Naive thymus-derived CD4-positive, alpha-beta T cell (primary cell): ENCODE measurements at regions not wholly inside any gene's neighbourhood (a gene's known extent, or its start where the extent isn't known, plus 50 kb on each side); places are given as distances from the start of the nearest gene placed in this dataset.

Experiments
- ATAC-seq: fragments of 150-1000 bp; cut with Tn5 transposase; 2 replicates; pipeline ENCODE4 v1.10.0; 2021; ENCODE audit warnings: mild to moderate bottlenecking, moderate library complexity
- CTCF ChIA-PET: fragments of 350-600 bp; sonication (Branson Sonifier 250); formaldehyde crosslinking; loops from one replicate; lab custom pipeline; 2021; ENCODE audit warnings: antibody characterized with exemption; lab: Charles Lee
- POLR2A ChIA-PET: fragments of 350-600 bp; sonication (Branson Sonifier 250); formaldehyde crosslinking; loops from one replicate; lab custom pipeline; 2021; ENCODE audit warnings: antibody characterized with exemption, inconsistent platforms; lab: Charles Lee
- DNase-seq, 9 donors: peaks; one replicate each; pipeline versions ENCODE4 v3.0.0 to v3.0.0-alpha.2; 2020 to 2022; ENCODE audit warnings: mixed read lengths in 1 of 9
- H3K27ac ChIP-seq: one replicate; pipeline ENCODE4 v1.7.0; 2013; ENCODE audit warnings: mild to moderate bottlenecking, low read depth, low read length, moderate library complexity
- H3K27me3 ChIP-seq, 2 donors: one replicate each; pipeline ENCODE4 v1.7.0; 2013; ENCODE audit warnings: low read length in 2 of 2, mild to moderate bottlenecking in 2 of 2, moderate library complexity in 2 of 2; ENCODE audit not compliant: control insufficient read depth in 2 of 2, insufficient read depth in 2 of 2
- H3K36me3 ChIP-seq, 3 experiments: 1 replicate in 2 of 3; 2 replicates in 1 of 3; pipeline ENCODE4 v1.7.0; 2013; ENCODE audit warnings: low read length in 3 of 3, mild to moderate bottlenecking in 3 of 3, moderate library complexity in 1 of 3; ENCODE audit not compliant: insufficient read depth in 3 of 3, control insufficient read depth in 2 of 3
- H3K4me1 ChIP-seq, 2 donors: one replicate each; pipeline ENCODE4 v1.7.0; 2013; ENCODE audit warnings: low read length in 2 of 2, mild to moderate bottlenecking in 2 of 2, moderate library complexity in 1 of 2; ENCODE audit not compliant: control insufficient read depth in 2 of 2, insufficient read depth in 2 of 2
- H3K4me3 ChIP-seq: 2 replicates; pipeline ENCODE4 v1.7.0; 2013; ENCODE audit warnings: mild to moderate bottlenecking, low read length
- H3K9me3 ChIP-seq, 3 experiments: 1 replicate in 2 of 3; 2 replicates in 1 of 3; pipeline ENCODE4 v1.7.0; 2013; ENCODE audit warnings: low read length in 3 of 3; ENCODE audit not compliant: control insufficient read depth in 2 of 3
- H3K27ac Mint-ChIP-seq, 9 donors: one replicate each; pipeline ENCODE4 v1.8.0; 2020 to 2022; ENCODE audit warnings: mixed read lengths in 9 of 9, mild to moderate bottlenecking in 8 of 9, moderate library complexity in 5 of 9, inconsistent platforms in 2 of 9
- H3K27me3 Mint-ChIP-seq, 5 donors: one replicate each; pipeline ENCODE4 v1.8.0; 2021 to 2022; ENCODE audit warnings: mixed read lengths in 5 of 5, mild to moderate bottlenecking in 1 of 5
- H3K36me3 Mint-ChIP-seq, 5 donors: one replicate each; pipeline ENCODE4 v1.8.0; 2020 to 2022; ENCODE audit warnings: mixed read lengths in 5 of 5, mild to moderate bottlenecking in 3 of 5, inconsistent platforms in 1 of 5
- H3K4me1 Mint-ChIP-seq, 7 donors: one replicate each; pipeline ENCODE4 v1.8.0; 2020 to 2022; ENCODE audit warnings: mixed read lengths in 7 of 7, mild to moderate bottlenecking in 3 of 7, inconsistent platforms in 1 of 7
- H3K4me3 Mint-ChIP-seq, 10 donors: one replicate each; pipeline ENCODE4 v1.8.0; 2020 to 2022; ENCODE audit warnings: mild to moderate bottlenecking in 10 of 10, mixed read lengths in 10 of 10, moderate library complexity in 6 of 10, inconsistent platforms in 2 of 10
- H3K9me3 Mint-ChIP-seq, 11 donors: one replicate each; pipeline ENCODE4 v1.8.0; 2020 to 2022; ENCODE audit warnings: mixed read lengths in 11 of 11, mild to moderate bottlenecking in 4 of 11, inconsistent platforms in 1 of 11, moderate library complexity in 1 of 11
- intact Hi-C, 2 donors: fragments of 100-400 bp; cut with micrococcal nuclease; formaldehyde crosslinking; loops; one replicate each; pipeline ENCODE4 v1.15.1; 2023

DNA sequence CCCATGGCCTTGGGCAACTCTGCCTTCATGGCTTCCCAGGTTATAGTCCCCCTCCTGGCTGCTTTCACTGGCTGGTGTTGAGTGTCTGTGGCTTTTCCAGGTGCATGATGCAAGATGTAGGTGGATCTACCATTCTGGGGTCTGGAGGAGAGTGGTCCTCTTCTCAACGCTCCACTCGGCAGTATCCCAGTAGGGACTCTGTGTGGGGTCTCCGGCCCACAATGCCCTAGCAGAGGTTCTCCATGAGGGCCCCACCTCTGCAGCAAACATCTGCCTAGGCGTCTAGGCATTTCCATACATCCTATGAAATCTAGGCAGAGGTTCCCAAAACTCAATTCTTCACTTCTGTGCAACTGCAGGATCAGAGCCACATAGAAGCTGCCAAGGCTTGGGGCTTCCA, 763.4 kb upstream of the EPHA5 start:
- no peaks in the 10 kb centered on the region for H3K27me3 ChIP-seq
- intact Hi-C loops = no loop called here
- DNase-seq (no peak), ATAC-seq (no peak)
- H3K36me3 Mint-ChIP-seq = peaks cover 0 to 5% (median 0%) of the 10 kb centered on the region in 5 donors
- peaks cover under 1 to 30% (median 14%) of the 10 kb centered on the region in 11 donors for H3K9me3 Mint-ChIP-seq
- no peaks in the 10 kb centered on the region for H3K36me3 ChIP-seq
- H3K4me3 ChIP-seq = no peak overlapping the region
- H3K9me3 ChIP-seq = no peaks in the 10 kb centered on the region
- CTCF ChIA-PET = no interaction called here
- no peak overlapping the region for H3K4me3 Mint-ChIP-seq
- H3K4me1 ChIP-seq = no peaks in the 10 kb centered on the region
- H3K27ac Mint-ChIP-seq = no peak overlapping the region
- POLR2A ChIA-PET = no interaction called here
- no peaks in the 10 kb centered on the region for H3K27me3 Mint-ChIP-seq
- no peak overlapping the region for H3K27ac ChIP-seq
- no peaks in the 10 kb centered on the region for H3K4me1 Mint-ChIP-seq

DNA sequence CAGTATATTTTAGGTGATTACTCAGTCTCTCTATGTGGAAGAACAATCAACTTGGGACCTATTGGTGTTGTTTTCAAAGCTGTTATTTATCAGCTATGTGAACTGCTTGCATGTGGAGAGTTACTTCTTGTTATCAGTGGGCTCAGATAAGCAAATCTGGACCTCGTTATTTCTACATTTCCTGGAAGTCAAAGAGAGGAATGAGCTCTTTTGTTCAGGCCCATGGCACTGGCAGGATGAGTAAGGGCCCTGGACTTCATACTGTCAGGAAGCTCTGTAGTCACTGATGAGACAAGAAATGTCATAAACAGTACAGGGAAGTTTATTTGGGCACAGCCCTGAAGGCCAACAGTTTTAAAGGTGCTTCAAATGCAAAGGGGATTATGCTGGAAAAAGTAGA, 760.6 kb upstream of the EPHA5 start:
- no peak overlapping the region for H3K27ac Mint-ChIP-seq
- H3K9me3 Mint-ChIP-seq = peaks cover 0 to 25% (median 8%) of the 10 kb centered on the region in 11 donors

DNA sequence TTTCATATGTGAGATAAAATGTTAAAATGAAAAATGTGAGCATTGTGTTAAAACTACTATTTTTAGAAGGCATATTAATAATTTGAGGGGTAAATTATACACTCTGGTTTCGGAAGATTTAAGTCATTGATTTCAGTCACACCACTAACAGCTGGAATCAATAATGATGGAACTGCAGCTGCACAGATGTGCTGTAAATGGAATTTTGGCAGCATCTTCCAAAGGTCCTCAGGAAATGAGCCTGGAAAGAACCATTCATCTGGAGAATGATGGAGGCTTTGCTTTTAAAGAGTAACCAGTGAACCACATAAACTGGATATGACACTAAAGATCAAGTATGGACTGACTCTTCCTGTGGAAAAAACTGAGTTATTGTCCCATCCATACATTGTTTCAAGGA, 759.0 kb upstream of the EPHA5 start:
- Histone ChIP-seq H3K27ac (no peak overlapping the region), H3K4me1 (no peaks in the 10 kb centered on the region), H3K36me3 (no peaks in the 10 kb centered on the region), H3K4me3 (no peak overlapping the region), H3K9me3 (no peaks in the 10 kb centered on the region), H3K27me3 (no peaks in the 10 kb centered on the region)
- DNase-seq = no peak
- intact Hi-C loops = no loop called here
- Mint-ChIP-seq H3K4me1 (no peaks in the 10 kb centered on the region), H3K27ac (no peak overlapping the region), H3K27me3 (no peaks in the 10 kb centered on the region), H3K36me3 (peaks cover 0 to under 1% (median 0%) of the 10 kb centered on the region in 5 donors), H3K9me3 (peaks cover 0 to 19% (median 3%) of the 10 kb centered on the region in 11 donors), H3K4me3 (no peak overlapping the region)
- ChIA-PET POLR2A (no interaction called here), CTCF (no interaction called here)
- no peak for ATAC-seq

More for the DNA sequence above, 760.6 kb upstream of the EPHA5 start:
- H3K36me3 ChIP-seq = no peaks in the 10 kb centered on the region
- POLR2A ChIA-PET = no interaction called here
- Mint-ChIP-seq H3K4me3 (no peak overlapping the region), H3K4me1 (no peaks in the 10 kb centered on the region), H3K36me3 (peaks cover 0 to 5% (median 0%) of the 10 kb centered on the region in 5 donors), H3K27me3 (no peaks in the 10 kb centered on the region)
- H3K27ac ChIP-seq = no peak overlapping the region
- H3K4me1 ChIP-seq = no peaks in the 10 kb centered on the region
- H3K27me3 ChIP-seq = no peaks in the 10 kb centered on the region
- no peak for DNase-seq
- no peak for ATAC-seq
- H3K9me3 ChIP-seq = no peaks in the 10 kb centered on the region
- H3K4me3 ChIP-seq = no peak overlapping the region
- CTCF ChIA-PET = no interaction called here
- intact Hi-C loops = no loop called here

DNA sequence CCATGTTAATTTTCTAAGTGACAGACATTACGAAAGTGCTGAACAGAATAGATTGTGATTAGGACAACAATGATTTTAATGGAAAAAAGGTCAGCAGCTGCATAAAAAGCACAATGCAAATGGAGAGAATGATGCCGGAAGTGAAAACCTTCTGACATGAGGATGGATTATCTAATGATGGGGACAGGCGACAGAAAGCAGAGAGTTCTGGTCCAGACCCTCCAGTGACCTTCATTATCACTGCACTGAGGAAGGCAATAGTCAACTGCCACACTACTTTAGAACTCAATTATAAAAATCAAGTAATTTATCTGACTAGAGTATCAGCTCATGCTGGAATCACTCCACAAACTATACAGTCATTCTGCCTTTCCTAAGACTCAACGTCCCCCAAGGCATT, 746.1 kb upstream of the EPHA5 start:
- no peaks in the 10 kb centered on the region for H3K27me3 ChIP-seq

DNA sequence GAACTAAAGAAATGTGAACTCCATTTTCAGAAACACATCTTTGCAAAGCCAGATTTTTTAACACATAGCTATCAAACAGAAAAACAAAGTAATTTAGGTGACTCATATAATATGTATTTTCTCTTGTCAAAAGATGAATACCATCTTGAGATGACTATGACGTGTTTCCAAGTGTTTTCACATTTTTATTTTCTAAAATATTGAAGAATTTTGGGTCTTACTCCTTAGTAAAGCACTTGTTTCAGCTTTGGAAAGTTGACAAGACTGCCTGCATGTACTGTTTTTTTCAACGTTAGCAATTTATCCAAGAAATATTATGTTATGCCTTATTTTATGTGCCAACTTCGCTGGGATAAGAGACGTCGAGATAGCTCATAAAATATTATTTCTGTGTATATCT, 733.9 kb upstream of the EPHA5 start:
- Histone ChIP-seq H3K4me1 (no peaks in the 10 kb centered on the region), H3K36me3 (no peaks in the 10 kb centered on the region), H3K27ac (no peak overlapping the region), H3K4me3 (no peak overlapping the region), H3K27me3 (no peaks in the 10 kb centered on the region), H3K9me3 (no peaks in the 10 kb centered on the region)
- intact Hi-C loops = no loop called here
- no peak overlapping the region for H3K27ac Mint-ChIP-seq
- H3K4me3 Mint-ChIP-seq = no peak overlapping the region
- no peaks in the 10 kb centered on the region for H3K27me3 Mint-ChIP-seq
- no peak for ATAC-seq
- H3K36me3 Mint-ChIP-seq = no peaks in the 10 kb centered on the region
- H3K9me3 Mint-ChIP-seq = peaks cover 0 to 18% (median 4%) of the 10 kb centered on the region in 11 donors
- no peaks in the 10 kb centered on the region for H3K4me1 Mint-ChIP-seq
- ChIA-PET CTCF (no interaction called here), POLR2A (no interaction called here)
- DNase-seq = no peak

More for the DNA sequence above, 746.1 kb upstream of the EPHA5 start:
- Mint-ChIP-seq H3K9me3 (peaks cover 0 to 27% (median 4%) of the 10 kb centered on the region in 11 donors), H3K4me3 (no peak overlapping the region), H3K36me3 (no peaks in the 10 kb centered on the region), H3K27ac (no peak overlapping the region), H3K4me1 (no peaks in the 10 kb centered on the region), H3K27me3 (no peaks in the 10 kb centered on the region)
- ATAC-seq (no peak), DNase-seq (no peak)
- ChIA-PET CTCF (no interaction called here), POLR2A (no interaction called here)
- Histone ChIP-seq H3K4me3 (no peak overlapping the region), H3K36me3 (no peaks in the 10 kb centered on the region), H3K27ac (no peak overlapping the region), H3K4me1 (no peaks in the 10 kb centered on the region), H3K9me3 (no peaks in the 10 kb centered on the region)
- intact Hi-C loops = no loop called here

DNA sequence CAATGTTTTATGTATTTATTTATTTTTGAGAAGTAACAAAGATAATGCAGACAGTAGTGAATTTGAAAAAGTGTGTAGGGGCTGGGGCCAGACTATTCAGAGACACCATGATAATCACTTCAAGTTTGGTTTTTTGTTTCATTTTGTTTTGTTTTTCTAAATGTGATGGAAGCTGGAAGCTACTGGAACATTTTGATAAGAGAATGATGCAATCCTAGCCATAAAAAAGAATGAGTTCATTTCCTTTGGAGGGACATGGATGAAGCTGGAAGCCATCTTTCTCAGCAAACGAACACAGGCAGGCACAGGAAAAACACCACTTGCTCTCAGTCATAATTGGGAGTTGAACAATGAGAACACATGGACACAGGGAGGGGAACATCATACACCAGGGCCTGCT, 706.6 kb upstream of the EPHA5 start:
- Histone ChIP-seq H3K9me3 (no peaks in the 10 kb centered on the region), H3K36me3 (no peaks in the 10 kb centered on the region), H3K4me3 (no peak overlapping the region), H3K27me3 (no peaks in the 10 kb centered on the region), H3K27ac (no peak overlapping the region), H3K4me1 (no peaks in the 10 kb centered on the region)
- CTCF ChIA-PET = no interaction called here
- ATAC-seq (no peak), DNase-seq (no peak)
- H3K27me3 Mint-ChIP-seq = no peaks in the 10 kb centered on the region
- no peak overlapping the region for H3K27ac Mint-ChIP-seq
- no peaks in the 10 kb centered on the region for H3K36me3 Mint-ChIP-seq
- intact Hi-C loops = no loop called here
- H3K4me3 Mint-ChIP-seq = no peak overlapping the region
- POLR2A ChIA-PET = no interaction called here
- H3K4me1 Mint-ChIP-seq = no peaks in the 10 kb centered on the region
- peaks cover 0 to 19% (median 3%) of the 10 kb centered on the region in 11 donors for H3K9me3 Mint-ChIP-seq

DNA sequence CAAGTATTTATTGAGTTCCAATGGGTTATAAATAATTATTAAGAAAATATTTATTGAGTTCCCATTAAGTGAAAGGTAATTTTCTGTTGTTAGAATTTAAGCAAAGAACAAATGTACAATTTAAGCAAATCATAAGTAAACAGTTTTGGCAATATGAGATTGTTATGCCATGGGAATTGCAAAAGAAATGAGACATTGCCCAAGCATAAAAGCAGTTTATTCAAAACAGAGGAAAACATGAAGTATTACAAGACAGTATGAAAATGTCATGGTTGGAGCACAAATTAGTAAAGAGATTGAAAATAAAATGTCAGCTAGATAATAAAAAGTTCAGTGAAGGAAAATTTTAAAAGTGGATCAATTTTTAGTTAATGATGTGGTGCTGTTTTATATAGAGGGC, 706.1 kb upstream of the EPHA5 start:
- H3K27ac ChIP-seq = no peak overlapping the region
- no peaks in the 10 kb centered on the region for H3K27me3 ChIP-seq
- H3K9me3 ChIP-seq = no peaks in the 10 kb centered on the region
- DNase-seq = no peak
- H3K27me3 Mint-ChIP-seq = no peaks in the 10 kb centered on the region
- H3K9me3 Mint-ChIP-seq = peaks cover 0 to 19% (median 3%) of the 10 kb centered on the region in 11 donors
- no peaks in the 10 kb centered on the region for H3K36me3 Mint-ChIP-seq
- ChIA-PET POLR2A (no interaction called here), CTCF (no interaction called here)
- no peak overlapping the region for H3K4me3 ChIP-seq
- H3K4me3 Mint-ChIP-seq = no peak overlapping the region
- no peaks in the 10 kb centered on the region for H3K36me3 ChIP-seq
- no peak for ATAC-seq
- H3K4me1 Mint-ChIP-seq = no peaks in the 10 kb centered on the region
- intact Hi-C loops = no loop called here
- H3K4me1 ChIP-seq = no peaks in the 10 kb centered on the region
- no peak overlapping the region for H3K27ac Mint-ChIP-seq
